HUES6 (cell line): ENCODE measurements at regions not wholly inside any gene's neighbourhood (a gene's known extent, or its start where the extent isn't known, plus 50 kb on each side); places are given as distances from the start of the nearest gene placed in this dataset.

ENCODE experiments used
- H3K27ac ChIP-seq: 2 replicates; pipeline ENCODE4 v1.7.0; 2013; ENCODE audit warnings: low read depth, mild to moderate bottlenecking, low read length, inconsistent platforms
- H3K27me3 ChIP-seq: 2 replicates; pipeline ENCODE4 v1.6.1; 2013; ENCODE audit warnings: low read length; ENCODE audit not compliant: control insufficient read depth, insufficient read depth
- H3K36me3 ChIP-seq: 2 replicates; pipeline ENCODE4 v1.6.1; 2013; ENCODE audit warnings: low read length; ENCODE audit not compliant: control insufficient read depth, insufficient read depth
- H3K4me1 ChIP-seq: 2 replicates; pipeline ENCODE4 v1.6.1; 2013; ENCODE audit warnings: low read length; ENCODE audit not compliant: control insufficient read depth, insufficient read depth
- H3K4me3 ChIP-seq: 2 replicates; pipeline ENCODE4 v1.5.1; 2013; ENCODE audit warnings: low read depth, low read length
- H3K9ac ChIP-seq: one replicate; pipeline ENCODE4 v1.6.1; 2013; ENCODE audit warnings: mild to moderate bottlenecking, low read length
- H3K9me3 ChIP-seq: 2 replicates; pipeline ENCODE4 v1.6.1; 2013; ENCODE audit warnings: low read depth, low read length; ENCODE audit not compliant: control insufficient read depth, insufficient read depth

DNA sequence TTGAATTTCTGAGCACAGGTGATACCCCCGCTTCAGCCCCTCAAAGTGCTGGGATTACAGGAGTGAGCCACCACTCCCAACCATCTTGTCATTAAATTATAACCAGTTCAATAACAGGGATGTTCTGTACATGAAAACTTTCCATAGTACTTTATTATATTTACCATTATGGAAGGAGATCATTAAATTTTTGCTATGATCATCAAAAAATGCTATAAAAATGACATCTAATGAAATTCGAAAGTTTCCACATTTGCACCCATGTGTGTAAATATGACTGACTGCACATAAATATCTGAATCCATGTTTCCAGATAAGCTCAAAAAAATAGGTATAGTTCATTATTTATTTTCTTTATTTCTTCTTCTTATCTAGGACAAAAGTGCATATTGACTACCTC lies 182.6 kb downstream of the FBXO8 start:
- no peaks in the 10 kb centered on the region for H3K27me3 ChIP-seq
- H3K9me3 ChIP-seq = no peaks in the 10 kb centered on the region
- H3K36me3 ChIP-seq = no peaks in the 10 kb centered on the region
- no peak overlapping the region for H3K4me3 ChIP-seq
- no peak overlapping the region for H3K27ac ChIP-seq
- H3K9ac ChIP-seq = no peak overlapping the region
- H3K4me1 ChIP-seq = no peaks in the 10 kb centered on the region

DNA sequence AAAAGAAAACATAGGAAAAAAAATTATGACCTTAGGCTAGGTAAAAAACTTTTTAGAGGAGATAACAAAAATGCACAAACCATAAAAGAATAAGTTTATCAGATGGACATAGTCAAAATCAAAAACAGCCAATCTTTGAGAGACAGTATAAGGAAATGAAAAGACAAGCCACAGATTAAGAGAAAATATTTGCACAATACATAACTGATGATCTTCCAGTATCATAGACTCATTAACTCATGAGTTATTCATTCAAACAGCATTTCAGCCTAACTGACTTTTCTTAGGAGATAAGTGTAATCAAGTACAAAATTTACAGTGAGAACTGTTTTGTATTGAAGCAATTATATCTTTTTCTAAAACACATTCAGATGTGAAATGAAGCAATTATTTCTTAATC lies 183.8 kb downstream of the FBXO8 start:
- no peak overlapping the region for H3K9ac ChIP-seq
- H3K9me3 ChIP-seq = no peaks in the 10 kb centered on the region
- H3K27ac ChIP-seq = no peak overlapping the region
- no peaks in the 10 kb centered on the region for H3K36me3 ChIP-seq
- H3K27me3 ChIP-seq = no peaks in the 10 kb centered on the region
- H3K4me3 ChIP-seq = no peak overlapping the region
- H3K4me1 ChIP-seq = no peaks in the 10 kb centered on the region

DNA sequence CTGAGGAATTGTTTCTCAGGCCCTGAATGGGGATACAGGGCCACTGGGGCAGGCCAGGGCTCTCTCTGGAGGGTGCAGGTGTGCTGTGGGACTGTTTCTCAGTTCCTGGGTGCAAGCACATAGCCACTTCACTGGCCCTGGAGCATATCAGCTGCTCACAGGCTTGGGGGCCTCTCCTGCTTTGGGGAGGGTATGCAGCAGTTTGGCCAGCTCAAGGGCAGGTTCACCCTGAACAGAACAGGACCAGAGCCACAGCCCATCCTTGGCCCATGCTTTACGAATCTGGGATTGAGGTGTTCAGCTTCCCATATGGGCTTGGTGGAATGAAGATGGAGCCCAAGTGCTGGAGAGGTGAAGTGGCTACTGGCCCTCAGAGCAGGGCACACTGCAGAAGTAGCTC lies 186.5 kb downstream of the FBXO8 start:
- Histone ChIP-seq H3K9ac (no peak overlapping the region), H3K4me3 (no peak overlapping the region), H3K27me3 (no peaks in the 10 kb centered on the region), H3K4me1 (no peaks in the 10 kb centered on the region), H3K27ac (no peak overlapping the region), H3K9me3 (no peaks in the 10 kb centered on the region), H3K36me3 (no peaks in the 10 kb centered on the region)

DNA sequence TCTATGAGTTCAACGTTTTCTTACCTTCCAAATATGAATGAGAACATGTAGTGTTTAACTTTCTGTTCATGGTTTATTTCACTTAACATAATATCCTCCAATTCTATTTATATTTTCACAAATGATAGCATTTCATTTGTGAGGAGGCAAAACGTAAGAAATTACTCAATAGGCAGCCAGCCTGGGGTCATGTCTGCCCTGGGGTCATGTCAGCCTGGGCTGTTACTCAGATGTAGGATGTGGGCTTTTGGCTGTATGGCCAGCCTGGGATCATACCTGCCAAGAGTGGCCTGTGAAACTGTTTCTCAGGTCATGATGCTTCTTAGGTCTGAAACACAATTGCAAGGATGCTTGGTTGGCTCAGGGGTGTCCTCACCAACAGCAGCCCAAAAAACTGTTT lies 187.0 kb downstream of the FBXO8 start:
- Histone ChIP-seq H3K36me3 (no peaks in the 10 kb centered on the region), H3K27ac (no peak overlapping the region), H3K4me3 (no peak overlapping the region), H3K9me3 (no peaks in the 10 kb centered on the region), H3K4me1 (no peaks in the 10 kb centered on the region), H3K9ac (no peak overlapping the region), H3K27me3 (no peaks in the 10 kb centered on the region)

DNA sequence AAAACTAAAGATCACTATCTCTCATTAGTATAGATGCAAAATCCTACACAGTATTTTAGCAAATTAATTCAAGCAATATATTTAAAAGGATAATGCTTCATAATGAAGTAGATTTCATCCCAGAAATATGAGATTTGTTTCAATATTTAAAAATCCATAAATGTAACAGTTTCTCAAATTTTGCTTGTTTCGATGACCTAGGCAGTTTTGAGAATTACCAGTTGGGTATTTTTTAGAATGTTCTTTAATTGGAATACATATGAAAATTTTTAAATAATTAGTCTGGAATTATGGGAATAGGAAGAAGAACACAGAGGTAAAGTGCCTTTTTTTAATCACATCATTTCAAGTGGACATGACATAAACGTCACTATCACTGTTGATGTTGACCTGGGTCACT lies 192.3 kb downstream of the FBXO8 start:
- H3K9ac ChIP-seq = no peak overlapping the region
- H3K27ac ChIP-seq = no peak overlapping the region
- H3K4me1 ChIP-seq = no peaks in the 10 kb centered on the region
- H3K9me3 ChIP-seq = no peaks in the 10 kb centered on the region
- no peaks in the 10 kb centered on the region for H3K27me3 ChIP-seq
- no peaks in the 10 kb centered on the region for H3K36me3 ChIP-seq
- no peak overlapping the region for H3K4me3 ChIP-seq

DNA sequence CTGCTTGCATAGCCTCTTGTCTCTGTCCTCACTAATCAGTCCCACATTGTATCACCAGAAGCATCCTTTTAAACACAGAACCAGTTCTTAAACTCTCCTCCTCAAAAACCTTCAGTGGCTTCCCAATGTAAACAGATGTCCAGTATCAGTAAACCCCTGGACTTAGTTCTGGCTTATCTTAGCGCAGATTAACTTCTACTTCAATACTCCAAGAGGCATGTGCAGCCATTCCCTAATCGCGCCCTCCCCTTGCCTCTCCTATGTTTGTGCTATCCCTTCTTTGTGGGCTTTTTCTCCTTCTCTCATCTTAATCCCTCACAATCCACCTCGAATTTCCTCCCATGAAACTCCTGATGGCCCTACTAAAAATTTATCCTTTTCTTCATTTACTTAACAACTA lies 193.8 kb downstream of the FBXO8 start:
- Histone ChIP-seq H3K9me3 (no peaks in the 10 kb centered on the region), H3K36me3 (no peaks in the 10 kb centered on the region), H3K4me3 (no peak overlapping the region), H3K27me3 (no peaks in the 10 kb centered on the region), H3K4me1 (no peaks in the 10 kb centered on the region), H3K27ac (no peak overlapping the region), H3K9ac (no peak overlapping the region)

DNA sequence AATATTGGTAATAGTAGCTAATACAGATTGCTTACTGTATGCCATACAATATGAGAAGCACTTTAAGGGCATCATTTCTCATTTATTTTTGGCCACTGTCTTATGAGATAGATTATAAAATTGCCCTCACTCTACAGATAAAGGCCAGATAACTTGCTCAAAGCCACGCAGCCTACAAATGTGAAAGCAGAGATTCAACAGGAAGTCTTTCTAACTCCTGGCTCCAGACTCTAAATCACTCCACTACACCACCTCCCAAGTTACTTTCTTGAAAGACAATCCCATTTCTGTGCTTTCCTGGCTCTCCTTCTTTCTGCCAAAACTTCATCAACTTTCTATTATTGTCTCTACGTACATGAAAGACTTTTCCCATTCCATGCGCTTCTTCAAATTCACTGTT lies 194.7 kb downstream of the FBXO8 start:
- no peak overlapping the region for H3K9ac ChIP-seq
- no peaks in the 10 kb centered on the region for H3K4me1 ChIP-seq
- no peaks in the 10 kb centered on the region for H3K9me3 ChIP-seq
- no peak overlapping the region for H3K27ac ChIP-seq
- H3K4me3 ChIP-seq = no peak overlapping the region
- H3K36me3 ChIP-seq = no peaks in the 10 kb centered on the region
- H3K27me3 ChIP-seq = no peaks in the 10 kb centered on the region

DNA sequence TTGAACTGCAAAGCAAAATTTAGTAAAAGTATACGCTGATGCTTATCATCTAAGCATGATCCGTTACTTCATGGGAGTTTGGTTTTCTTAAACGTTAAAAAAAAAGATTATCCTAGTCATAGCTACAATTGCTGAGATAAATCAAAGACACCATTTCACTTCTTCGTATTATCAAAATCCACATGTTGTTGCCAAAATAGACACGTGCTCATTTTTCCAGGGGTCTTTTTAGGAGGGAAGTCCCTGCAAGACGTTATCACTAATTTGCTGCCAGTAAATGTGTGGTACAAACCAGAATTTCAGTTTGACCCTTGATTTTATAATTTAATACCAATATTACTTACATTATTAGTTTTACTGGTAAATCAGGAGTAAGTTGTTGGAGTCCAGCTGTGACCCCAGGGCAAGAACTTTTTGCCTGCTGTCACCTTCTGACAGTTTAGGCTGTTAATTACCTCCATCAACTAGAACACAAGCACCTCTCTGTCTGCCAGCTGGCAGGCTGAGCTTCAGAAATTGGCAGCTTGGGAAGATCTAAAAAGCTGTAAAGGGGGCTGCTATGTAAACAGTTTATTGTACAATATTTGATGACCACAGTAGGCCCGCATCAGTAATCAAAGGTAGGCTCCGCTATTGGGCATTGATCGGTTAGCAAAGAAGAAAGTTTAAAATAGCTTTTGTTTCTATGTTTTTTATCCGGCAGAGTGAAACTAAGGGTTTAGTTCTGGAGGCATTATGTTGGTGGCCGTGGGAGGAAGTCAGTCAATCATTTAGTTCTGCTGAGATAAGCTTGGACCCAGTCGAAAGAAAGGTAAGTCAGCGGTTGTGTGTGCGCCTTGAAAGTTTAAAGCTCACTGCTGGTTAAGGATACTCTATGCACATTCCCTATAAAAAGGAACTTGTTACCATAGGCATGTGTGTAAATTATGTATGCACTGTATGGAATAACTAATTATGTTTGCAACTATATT lies 196.4 kb downstream of the FBXO8 start:
- H3K27ac ChIP-seq = no peak overlapping the region
- no peaks in the 10 kb centered on the region for H3K36me3 ChIP-seq
- H3K9me3 ChIP-seq = no peaks in the 10 kb centered on the region
- no peaks in the 10 kb centered on the region for H3K4me1 ChIP-seq
- H3K27me3 ChIP-seq = no peaks in the 10 kb centered on the region
- no peak overlapping the region for H3K9ac ChIP-seq
- H3K4me3 ChIP-seq = no peak overlapping the region

DNA sequence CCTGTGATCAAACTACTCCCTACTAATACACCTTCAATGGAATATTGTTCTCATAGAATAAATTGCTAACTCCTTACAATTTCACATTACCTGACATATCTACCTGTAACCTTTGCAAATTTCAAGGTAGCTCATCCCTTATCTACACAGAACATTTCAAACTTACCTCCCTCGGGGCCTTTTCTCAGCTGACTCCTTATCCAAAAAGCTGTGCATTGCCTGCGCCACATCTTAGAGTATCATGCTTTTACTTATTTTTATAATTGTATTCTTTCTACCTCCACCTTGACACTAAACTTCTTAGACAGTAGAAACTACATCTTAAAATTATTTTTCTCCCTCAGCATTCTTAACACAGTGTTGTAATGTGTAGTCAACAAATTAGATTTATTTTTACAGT lies 198.5 kb downstream of the FBXO8 start:
- H3K4me3 ChIP-seq = no peak overlapping the region
- no peaks in the 10 kb centered on the region for H3K9me3 ChIP-seq
- no peaks in the 10 kb centered on the region for H3K4me1 ChIP-seq
- no peak overlapping the region for H3K9ac ChIP-seq
- H3K27ac ChIP-seq = no peak overlapping the region
- no peaks in the 10 kb centered on the region for H3K36me3 ChIP-seq
- no peaks in the 10 kb centered on the region for H3K27me3 ChIP-seq

DNA sequence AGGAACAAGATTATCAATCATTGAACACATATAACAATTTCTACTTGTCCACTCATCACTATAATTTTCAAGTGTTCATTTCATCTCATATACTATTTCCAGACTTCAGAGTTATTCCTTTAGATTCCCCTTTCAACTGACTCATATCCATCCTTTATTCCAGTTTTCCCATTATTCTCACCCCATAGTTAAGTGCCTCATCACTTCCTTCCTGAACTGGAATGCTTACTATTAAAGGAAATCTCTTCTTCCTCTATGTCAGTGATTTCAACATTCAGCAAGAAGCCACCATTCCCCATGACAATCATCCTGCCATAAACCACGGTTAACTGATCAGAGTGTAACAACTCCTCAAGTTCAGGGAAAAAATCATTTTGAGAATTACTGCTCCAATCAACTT lies 198.9 kb downstream of the FBXO8 start:
- Histone ChIP-seq H3K27me3 (no peaks in the 10 kb centered on the region), H3K27ac (no peak overlapping the region), H3K4me1 (no peaks in the 10 kb centered on the region), H3K9me3 (no peaks in the 10 kb centered on the region), H3K4me3 (no peak overlapping the region), H3K36me3 (no peaks in the 10 kb centered on the region), H3K9ac (no peak overlapping the region)

DNA sequence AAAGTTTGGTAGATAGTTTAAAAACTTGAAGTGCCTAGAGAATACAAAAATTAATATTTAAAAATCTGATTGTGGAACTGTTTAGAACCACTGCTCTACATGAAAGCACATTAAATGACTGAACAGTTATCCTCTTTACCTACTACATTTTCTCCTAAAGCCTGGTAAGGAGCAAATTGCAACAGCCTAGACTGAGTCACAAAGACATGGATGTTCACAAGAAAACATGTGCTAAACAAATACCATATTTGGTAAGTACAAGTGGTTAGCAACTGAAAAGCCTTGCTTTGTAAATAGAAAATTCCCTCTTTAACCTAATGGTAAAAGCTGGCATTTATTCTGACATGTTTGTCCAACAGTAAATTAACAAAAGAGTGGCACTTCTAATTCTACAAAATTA lies 203.1 kb downstream of the FBXO8 start:
- H3K4me1 ChIP-seq = no peaks in the 10 kb centered on the region
- H3K9me3 ChIP-seq = no peaks in the 10 kb centered on the region
- no peak overlapping the region for H3K27ac ChIP-seq
- no peak overlapping the region for H3K9ac ChIP-seq
- no peak overlapping the region for H3K4me3 ChIP-seq
- no peaks in the 10 kb centered on the region for H3K27me3 ChIP-seq
- H3K36me3 ChIP-seq = no peaks in the 10 kb centered on the region
